ENCODE measurements at regions not wholly inside any gene's neighbourhood (a gene's known extent, or its start where the extent isn't known, plus 50 kb on each side); places are given as distances from the start of the nearest gene placed in this dataset.

- DNase-seq (ENCODE audit: low read depth in 2 of 2): no peak
Measured at GRCh38 chr1:48164571-48164970, 57.9 kb upstream of the SLC5A9 start.

- DNase-seq (ENCODE audit: low read depth in 2 of 2): no peak
Measured at GRCh38 chr1:48160486-48161132, 61.9 kb upstream of the SLC5A9 start.

- DNase-seq (ENCODE audit: low read depth in 2 of 2): no peak
Measured at GRCh38 chr1:48139275-48139674, 83.2 kb upstream of the SLC5A9 start.

- DNase-seq (ENCODE audit: low read depth in 2 of 2): no peak
Measured at GRCh38 chr1:48127735-48128685, 94.5 kb upstream of the SLC5A9 start.

DNA sequence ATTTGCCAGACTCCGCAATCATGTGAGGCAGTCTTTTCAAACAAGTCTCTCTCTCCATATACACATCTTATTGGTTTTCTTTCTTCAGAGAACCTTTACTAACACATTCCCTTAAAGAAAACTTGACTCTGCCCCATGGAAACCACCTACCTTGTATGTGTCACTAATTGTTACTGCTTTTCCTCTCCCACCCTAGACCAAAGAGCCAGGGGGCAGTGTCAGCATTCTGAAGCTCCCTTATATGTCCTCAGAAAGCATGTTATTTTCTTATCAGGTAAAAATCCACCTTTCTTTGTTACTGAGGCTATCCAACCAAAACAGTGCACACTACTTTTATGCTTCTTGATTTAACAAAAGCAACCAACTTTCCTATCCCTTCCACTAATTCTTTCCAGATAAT lies 98.9 kb upstream of the SLC5A9 start:
- DNase-seq (ENCODE audit: low read depth in 2 of 2): no peak

GRCh38 chr1:48121955-48122354 lies 100.6 kb upstream of the SLC5A9 start:
- no peak for DNase-seq (ENCODE audit: low read depth in 2 of 2)

DNA sequence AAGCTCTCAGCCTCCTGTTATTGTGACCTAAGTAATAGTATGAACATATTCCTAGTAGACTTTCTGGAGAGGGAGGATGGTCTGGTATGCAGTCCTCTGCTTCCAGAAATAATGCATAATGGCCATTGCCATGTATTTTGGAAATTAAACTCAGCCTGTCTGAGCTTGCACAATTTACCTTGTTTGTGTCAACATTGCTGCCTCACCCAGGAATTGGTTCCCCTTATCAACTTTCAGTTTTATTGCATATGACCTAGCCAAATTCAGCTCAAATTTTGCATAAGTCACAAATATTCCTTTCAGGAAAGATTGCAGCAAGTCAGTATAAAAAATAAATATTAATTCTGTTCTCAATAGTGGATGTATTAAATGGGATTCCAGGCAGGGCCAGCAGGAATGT lies 101.9 kb upstream of the SLC5A9 start:
- no peak for DNase-seq (ENCODE audit: low read depth in 2 of 2)

- DNase-seq (ENCODE audit: low read depth in 2 of 2): no peak
Measured at GRCh38 chr1:48115835-48116234, 106.7 kb upstream of the SLC5A9 start.

- no peak for DNase-seq (ENCODE audit: low read depth in 2 of 2)
Measured at GRCh38 chr1:48114596-48115382, 107.7 kb upstream of the SLC5A9 start.

GRCh38 chr1:48109390-48110013 lies 112.3 kb upstream of the TRABD2B start:
- no peak for DNase-seq (ENCODE audit: low read depth in 2 of 2)

- DNase-seq (ENCODE audit: low read depth in 2 of 2): no peak
Measured at GRCh38 chr1:48107516-48107915, 110.3 kb upstream of the TRABD2B start.

- no peak for DNase-seq (ENCODE audit: low read depth in 2 of 2)
Measured at GRCh38 chr1:48106049-48106448, 108.9 kb upstream of the TRABD2B start.

- DNase-seq (ENCODE audit: low read depth in 2 of 2): no peak
Measured at GRCh38 chr1:48105165-48105564, 108.0 kb upstream of the TRABD2B start.

DNA sequence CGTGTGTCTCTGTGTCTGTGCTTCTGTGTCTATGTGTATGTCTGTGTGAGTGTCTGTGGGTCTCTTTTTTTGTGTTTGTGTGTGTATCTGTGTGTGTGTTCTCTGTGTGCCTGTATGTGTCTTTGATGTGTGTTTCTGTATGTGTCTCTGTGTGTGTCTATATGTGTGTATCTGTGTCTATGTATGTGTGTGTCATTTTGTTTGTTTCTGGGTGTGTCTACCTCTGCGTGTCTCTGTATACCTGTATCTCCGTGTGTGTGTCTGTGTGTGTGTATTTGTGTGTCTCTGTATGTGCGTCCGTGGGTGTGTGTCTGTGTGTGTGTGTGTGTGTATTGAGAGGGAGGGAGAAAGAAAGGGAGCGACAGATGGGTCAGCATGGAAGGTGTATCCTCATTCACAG lies 106.3 kb upstream of the TRABD2B start:
- no peak for DNase-seq (ENCODE audit: low read depth in 2 of 2)

GRCh38 chr1:48102766-48103165 lies 105.6 kb upstream of the TRABD2B start:
- no peak for DNase-seq (ENCODE audit: low read depth in 2 of 2)

DNA sequence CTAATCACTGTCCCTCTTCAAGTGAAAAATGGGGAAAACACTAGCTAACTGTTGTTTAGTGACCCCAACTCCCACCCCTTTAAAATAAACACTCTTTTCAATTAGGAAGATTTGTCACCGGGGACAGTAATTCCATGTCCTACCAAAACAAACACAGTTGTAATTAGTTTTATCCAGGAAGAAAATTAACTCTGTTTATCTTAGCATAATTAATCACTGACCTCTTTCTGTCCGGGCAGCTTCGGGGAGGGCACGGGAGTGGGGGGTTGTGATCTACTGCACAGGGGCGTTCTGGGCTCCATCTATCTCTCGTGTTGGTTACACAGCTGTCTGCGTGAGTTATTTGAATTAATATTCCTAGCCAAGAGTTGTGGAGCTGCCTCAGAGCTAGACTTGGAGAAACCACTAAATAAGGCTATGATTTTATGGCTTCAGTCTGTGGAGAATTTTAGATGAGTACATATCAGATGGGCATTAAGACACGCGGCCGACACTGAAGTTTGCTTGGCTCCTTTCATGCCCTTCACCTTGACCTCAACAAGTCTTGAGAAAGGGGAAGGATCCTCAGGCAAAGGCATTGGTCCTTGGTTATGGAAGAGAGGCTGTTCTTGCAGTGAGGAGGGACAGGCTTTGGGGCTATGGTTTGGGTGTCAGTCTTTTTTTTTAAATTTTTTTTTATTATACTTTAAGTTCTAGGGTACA lies 102.0 kb upstream of the TRABD2B start:
- DNase-seq (ENCODE audit: low read depth in 2 of 2): no peak

- DNase-seq (ENCODE audit: low read depth in 2 of 2): peak; percentile 31 to 33
Measured at GRCh38 chr1:48093696-48094528, 96.7 kb upstream of the TRABD2B start.

DNA sequence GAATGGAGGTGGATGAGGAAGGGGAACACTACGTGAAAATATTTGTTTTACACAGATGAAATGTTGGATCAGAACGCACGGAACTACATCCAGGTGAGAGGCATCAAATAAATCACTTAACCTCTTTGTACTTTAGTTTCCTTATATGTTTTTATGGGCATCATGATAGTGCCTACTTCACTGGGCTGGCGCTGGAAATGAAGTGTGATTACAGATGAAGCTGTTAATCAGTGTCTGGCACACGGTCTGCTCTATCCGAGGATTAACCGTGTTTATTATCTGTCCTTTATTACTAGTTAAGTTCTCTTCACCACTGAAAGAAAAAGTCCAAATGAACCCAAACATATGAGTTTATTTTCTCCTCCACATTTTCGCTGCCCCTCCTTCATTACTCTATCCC lies 96.0 kb upstream of the TRABD2B start:
- no peak for DNase-seq (ENCODE audit: low read depth in 2 of 2)

GRCh38 chr1:48092401-48092800 lies 95.2 kb upstream of the TRABD2B start:
- DNase-seq (ENCODE audit: low read depth in 2 of 2): no peak

DNA sequence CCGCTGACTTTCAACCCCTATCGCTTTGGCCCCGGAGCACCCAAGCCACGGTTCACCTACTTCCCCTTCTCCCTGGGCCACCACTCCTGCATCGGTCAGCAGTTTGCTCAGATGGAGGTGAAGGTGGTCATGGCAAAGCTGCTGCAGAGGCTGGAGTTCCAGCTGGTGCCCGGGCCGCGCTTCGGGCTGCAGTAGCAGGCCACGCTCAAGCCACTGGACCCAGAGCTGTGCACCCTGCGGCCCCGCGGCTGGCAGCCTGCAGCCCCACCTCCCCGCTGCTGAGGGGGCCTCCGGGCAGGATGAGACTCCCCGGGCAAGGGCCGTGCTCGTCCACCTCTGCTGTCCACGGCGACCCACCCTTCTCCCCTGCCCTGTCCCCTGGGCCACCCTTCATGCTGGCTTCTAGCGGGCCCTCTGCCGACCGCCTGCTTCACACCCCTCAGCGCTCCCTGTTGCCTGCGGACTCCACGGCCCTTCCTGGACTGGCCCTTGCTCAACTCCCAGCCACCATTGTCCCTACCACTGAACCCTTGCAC lies 92.2 kb upstream of the TRABD2B start:
- DNase-seq (ENCODE audit: low read depth in 2 of 2): no peak
